Colonic mucosa (tissue), 4 donors: ENCODE measurements at regions not wholly inside any gene's neighbourhood (a gene's known extent, or its start where the extent isn't known, plus 50 kb on each side); places are given as distances from the start of the nearest gene placed in this dataset.

Source experiments
- DNase-seq: peaks from one replicate; pipeline ENCODE4 v3.0.0-alpha.2; 2020
- H3K27ac ChIP-seq: fragments of 200-600 bp; one replicate; pipeline ENCODE4 v1.8.0; 2021
- H3K27me3 ChIP-seq: fragments of 200-600 bp; one replicate; pipeline ENCODE4 v1.8.0; 2021
- H3K36me3 ChIP-seq: fragments of 200-600 bp; one replicate; pipeline ENCODE4 v1.8.0; 2021
- H3K4me1 ChIP-seq: fragments of 200-600 bp; one replicate; pipeline ENCODE4 v1.8.0; 2021; ENCODE audit warnings: mild to moderate bottlenecking
- H3K4me3 ChIP-seq: fragments of 200-600 bp; one replicate; pipeline ENCODE4 v1.8.0; 2021
- H3K9ac ChIP-seq, 2 donors: one replicate each; pipeline ENCODE4 v1.7.0; 2013; ENCODE audit warnings: control low read depth in 2 of 2, low read depth in 2 of 2, low read length in 2 of 2
- H3K9me3 ChIP-seq: fragments of 200-600 bp; one replicate; pipeline ENCODE4 v1.8.0; 2021
- CTCF ChIP-seq: fragments of 200-600 bp; IDR thresholded peaks from one replicate; pipeline ENCODE4 v1.8.0; 2022; ENCODE audit warnings: antibody characterized with exemption, mild to moderate bottlenecking
- intact Hi-C: fragments of 100-400 bp; cut with DNase I; formaldehyde crosslinking; loops from one replicate; pipeline ENCODE4 v1.14.1; 2022
- donor health status: healthy.
- donor health status: DM: no; HTN: no; CAD: no.
- donor health status: DM: no; HTN: no; CAD: no.

- Histone ChIP-seq H3K9me3 (no peaks in the 10 kb centered on the region), H3K36me3 (no peaks in the 10 kb centered on the region), H3K27ac (no peak overlapping the region), H3K27me3 (no peaks in the 10 kb centered on the region), H3K4me3 (no peak overlapping the region), H3K9ac (no peak overlapping the region), H3K4me1 (no peaks in the 10 kb centered on the region)
- no peak for TF ChIP-seq CTCF
- no peak for DNase-seq
- intact Hi-C loops = loop anchor here (10.0 kb wide), 1 partner anchor 601 kb away; no protein-coding TSS in a partner anchor
These were observed 52.9 kb upstream of the HPGDS start for GRCh38 chr4:94395562-94395961.

GRCh38 chr4:94396984-94397383 is 54.3 kb upstream of the HPGDS start:
- intact Hi-C loops = loop anchor here (10.0 kb wide), 1 partner anchor 602 kb away; no protein-coding TSS in a partner anchor
- H3K36me3 ChIP-seq = no peaks in the 10 kb centered on the region
- H3K9ac ChIP-seq = no peak overlapping the region
- no peak for DNase-seq
- H3K4me3 ChIP-seq = no peak overlapping the region
- no peak for TF ChIP-seq CTCF
- no peaks in the 10 kb centered on the region for H3K9me3 ChIP-seq
- H3K27ac ChIP-seq = no peak overlapping the region
- no peaks in the 10 kb centered on the region for H3K4me1 ChIP-seq
- H3K27me3 ChIP-seq = no peaks in the 10 kb centered on the region

GRCh38 chr4:94397635-94398034 is 54.1 kb upstream of the PDLIM5 start:
- intact Hi-C loops = loop anchor here (10.0 kb wide), 1 partner anchor 603 kb away; no protein-coding TSS in a partner anchor
- H3K9ac ChIP-seq = no peak overlapping the region
- no peak for TF ChIP-seq CTCF

GRCh38 chr4:94399277-94399676 is 52.5 kb upstream of the PDLIM5 start:
- no peak overlapping the region for H3K9ac ChIP-seq
- H3K27me3 ChIP-seq = no peaks in the 10 kb centered on the region
- intact Hi-C loops = loop anchor here (10.0 kb wide), 1 partner anchor 604 kb away; no protein-coding TSS in a partner anchor
- H3K9me3 ChIP-seq = no peaks in the 10 kb centered on the region
- H3K4me3 ChIP-seq = no peak overlapping the region
- no peaks in the 10 kb centered on the region for H3K4me1 ChIP-seq
- DNase-seq = no peak
- no peak for TF ChIP-seq CTCF
- H3K27ac ChIP-seq = no peak overlapping the region
- no peaks in the 10 kb centered on the region for H3K36me3 ChIP-seq

More at GRCh38 chr4:94397635-94398034, 54.1 kb upstream of the PDLIM5 start:
- no peaks in the 10 kb centered on the region for H3K9me3 ChIP-seq
- no peaks in the 10 kb centered on the region for H3K27me3 ChIP-seq
- H3K36me3 ChIP-seq = no peaks in the 10 kb centered on the region
- no peak overlapping the region for H3K27ac ChIP-seq
- H3K4me3 ChIP-seq = no peak overlapping the region
- no peak for DNase-seq
- no peaks in the 10 kb centered on the region for H3K4me1 ChIP-seq

GRCh38 chr4:94399721-94400120 is 52.0 kb upstream of the PDLIM5 start:
- no peaks in the 10 kb centered on the region for H3K4me1 ChIP-seq
- H3K27me3 ChIP-seq = no peaks in the 10 kb centered on the region
- TF ChIP-seq CTCF = no peak
- H3K4me3 ChIP-seq = no peak overlapping the region
- no peaks in the 10 kb centered on the region for H3K9me3 ChIP-seq
- no peaks in the 10 kb centered on the region for H3K36me3 ChIP-seq
- H3K27ac ChIP-seq = no peak overlapping the region
- intact Hi-C loops = loop anchor here (10.0 kb wide), 1 partner anchor 605 kb away; no protein-coding TSS in a partner anchor
- DNase-seq = no peak
- H3K9ac ChIP-seq = no peak overlapping the region
